HG03103 (cell line): ENCODE measurements at regions not wholly inside any gene's neighbourhood (a gene's known extent, or its start where the extent isn't known, plus 50 kb on each side); places are given as distances from the start of the nearest gene placed in this dataset.
"Not testable (repeated sequence)": the region's sequence is repeated elsewhere in the genome, so short reads cannot be mapped to it uniquely, and the experiment has no call there.

Experiments used
- ATAC-seq: cut with Tn5 transposase; IDR thresholded peaks from one replicate; pipeline ENCODE4 v1.9.1; 2021; ENCODE audit warnings: low read depth; ENCODE audit not compliant: unreplicated experiment

- ATAC-seq = no peak
These were observed 178.0 kb downstream of the FOXG1 start for GRCh38 chr14:28944605-28945004.

- no peak for ATAC-seq
These were observed 179.7 kb downstream of the FOXG1 start for GRCh38 chr14:28946267-28946666.

- no peak for ATAC-seq
These were observed 182.9 kb downstream of the FOXG1 start for GRCh38 chr14:28949503-28949902.

GRCh38 chr14:28952161-28952560 lies 185.6 kb downstream of the FOXG1 start:
- no peak for ATAC-seq

- no peak for ATAC-seq
These were observed 186.1 kb downstream of the FOXG1 start for GRCh38 chr14:28952666-28953065.

- no peak for ATAC-seq
These were observed 187.4 kb downstream of the FOXG1 start for GRCh38 chr14:28953973-28954372.

GRCh38 chr14:28966416-28967233 lies 200.0 kb downstream of the FOXG1 start:
- peak; percentile 60 for ATAC-seq

- ATAC-seq = no peak
These were observed 208.5 kb downstream of the FOXG1 start for GRCh38 chr14:28975084-28975483.

- ATAC-seq = no peak
These were observed 215.6 kb downstream of the FOXG1 start for GRCh38 chr14:28982228-28982627.

- no peak for ATAC-seq
These were observed 216.7 kb downstream of the FOXG1 start for GRCh38 chr14:28983279-28983678.

- no peak for ATAC-seq
These were observed 220.9 kb downstream of the FOXG1 start for GRCh38 chr14:28987516-28987915.

GRCh38 chr14:28997196-28997595 lies 230.6 kb downstream of the FOXG1 start:
- not testable (repeated sequence) for ATAC-seq

- no peak for ATAC-seq
These were observed 233.1 kb downstream of the FOXG1 start for GRCh38 chr14:28999656-29000055.

GRCh38 chr14:29005647-29006046 lies 239.1 kb downstream of the FOXG1 start:
- ATAC-seq = no peak

- ATAC-seq = no peak
These were observed 241.4 kb downstream of the FOXG1 start for GRCh38 chr14:29007990-29008389.

GRCh38 chr14:29016050-29016900 lies 249.7 kb downstream of the FOXG1 start:
- ATAC-seq = peak; percentile 80

- ATAC-seq = not testable (repeated sequence)
These were observed 256.9 kb downstream of the FOXG1 start for GRCh38 chr14:29023505-29023904.

GRCh38 chr14:29027441-29027840 lies 260.9 kb downstream of the FOXG1 start:
- not testable (repeated sequence) for ATAC-seq

GRCh38 chr14:29027941-29028705 lies 261.5 kb downstream of the FOXG1 start:
- not testable (repeated sequence) for ATAC-seq

- ATAC-seq = no peak
These were observed 262.5 kb downstream of the FOXG1 start for GRCh38 chr14:29028973-29029582.
